GM18951 (cell line): ENCODE measurements at regions not wholly inside any gene's neighbourhood (a gene's known extent, or its start where the extent isn't known, plus 50 kb on each side); places are given as distances from the start of the nearest gene placed in this dataset.

Experiments
- POLR2A ChIP-seq: IDR thresholded peaks from 4 replicates; pipeline ENCODE4 v1.6.1; 2011; ENCODE audit warnings: mild to moderate bottlenecking; ENCODE audit not compliant: insufficient read length, insufficient read depth; ENCODE audit errors: extremely low read depth
- in situ Hi-C: fragments of 300-500 bp; cut with MboI; formaldehyde crosslinking; loops from one replicate; pipeline ENCODE4 v1.12.0; 2022; ENCODE audit warnings: low sequenced_read_pairs, mixed read lengths, inconsistent platforms; ENCODE audit not compliant: unreplicated experiment

DNA sequence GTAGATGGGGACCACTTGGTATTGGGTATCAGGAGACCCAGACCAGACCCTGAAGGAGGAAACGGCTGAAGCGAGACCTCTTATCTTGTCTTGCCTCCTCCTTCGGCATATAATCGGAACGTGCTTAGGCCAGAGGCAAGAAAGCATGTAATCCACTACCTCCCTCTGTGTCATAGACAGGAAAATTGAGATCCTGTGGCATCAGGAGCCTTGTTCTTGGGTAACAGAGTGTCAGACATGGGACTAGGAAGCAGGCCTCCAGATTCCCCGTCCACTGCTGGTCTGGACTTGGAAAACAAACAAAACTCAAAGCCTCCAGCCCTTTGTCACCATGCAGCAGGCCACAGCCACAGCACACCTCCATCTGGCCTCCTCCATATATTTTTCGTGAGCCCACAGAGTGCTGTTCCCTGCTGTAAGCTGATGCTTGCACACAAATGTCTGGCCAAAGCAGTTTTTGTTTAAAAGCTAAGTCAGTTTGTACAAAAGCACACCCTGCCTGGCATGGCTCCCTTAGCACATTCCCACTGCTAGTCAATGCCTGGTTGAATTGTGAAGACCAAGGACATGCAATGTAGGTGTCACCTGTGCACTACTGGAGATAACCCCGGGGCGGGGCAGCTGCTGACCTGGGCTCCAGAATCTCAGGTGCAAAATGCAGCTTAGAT lies 510.9 kb downstream of the RPS24 start:
- no peak for TF ChIP-seq POLR2A
- in situ Hi-C loops = no loop called here

DNA sequence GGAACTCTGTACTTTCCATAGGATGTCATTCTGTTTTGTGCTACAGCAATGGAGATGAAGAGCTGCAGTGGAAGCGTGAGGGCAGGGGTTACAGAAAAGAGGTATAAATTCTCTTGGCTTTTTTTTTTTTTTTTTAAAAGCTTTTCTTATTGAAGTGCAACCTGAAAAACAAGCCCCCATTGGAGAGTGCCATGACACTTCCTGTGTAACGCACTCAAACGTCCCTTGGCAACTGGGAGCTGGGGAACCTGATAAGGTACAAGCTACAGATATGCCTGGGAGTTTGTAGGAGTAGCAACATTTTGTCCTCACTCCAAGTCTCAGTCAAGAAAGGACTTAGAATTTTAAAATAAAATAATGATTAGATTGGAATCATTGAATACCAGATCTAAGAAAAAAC lies 512.1 kb downstream of the RPS24 start:
- no peak for TF ChIP-seq POLR2A
- in situ Hi-C loops = no loop called here

DNA sequence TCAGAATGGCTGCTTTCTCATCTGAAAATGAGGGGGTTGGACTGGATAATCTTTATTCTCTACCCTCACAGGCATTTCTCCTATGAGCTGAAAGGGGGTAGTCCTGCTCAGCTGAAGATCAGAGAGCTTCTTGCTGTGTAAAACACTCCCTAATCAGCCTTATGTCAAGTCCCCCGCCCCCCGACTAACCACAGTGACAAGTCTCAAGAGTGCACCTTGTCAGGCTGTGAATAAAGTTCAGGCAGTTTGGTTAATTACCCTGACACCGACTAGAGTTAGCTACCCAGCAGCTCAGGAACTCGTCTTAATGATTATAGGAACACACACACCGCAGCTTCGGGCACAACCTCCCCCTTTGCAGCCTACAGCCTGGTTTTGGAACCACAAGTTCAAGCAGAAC lies 513.7 kb downstream of the RPS24 start:
- no peak for TF ChIP-seq POLR2A
- in situ Hi-C loops = no loop called here

DNA sequence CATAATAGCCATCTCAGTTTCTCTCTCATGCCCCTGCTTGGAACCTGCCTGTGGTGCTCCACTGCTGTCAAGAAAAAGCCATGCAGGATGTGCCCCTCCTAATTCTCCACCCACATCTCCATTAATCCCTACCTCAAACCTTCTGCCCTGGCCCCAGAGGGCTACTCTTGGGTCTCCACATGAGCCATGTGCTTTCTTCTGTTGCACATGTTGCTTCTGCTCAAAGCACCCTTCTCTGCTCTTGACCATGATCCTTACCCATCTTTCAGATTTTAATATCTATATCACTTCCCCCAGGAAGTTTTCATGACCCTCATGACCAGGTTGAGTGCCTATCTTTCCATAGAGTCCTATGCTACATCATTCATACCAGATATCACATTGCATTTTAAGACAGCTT lies 514.2 kb downstream of the RPS24 start:
- in situ Hi-C loops = no loop called here
- no peak for TF ChIP-seq POLR2A

DNA sequence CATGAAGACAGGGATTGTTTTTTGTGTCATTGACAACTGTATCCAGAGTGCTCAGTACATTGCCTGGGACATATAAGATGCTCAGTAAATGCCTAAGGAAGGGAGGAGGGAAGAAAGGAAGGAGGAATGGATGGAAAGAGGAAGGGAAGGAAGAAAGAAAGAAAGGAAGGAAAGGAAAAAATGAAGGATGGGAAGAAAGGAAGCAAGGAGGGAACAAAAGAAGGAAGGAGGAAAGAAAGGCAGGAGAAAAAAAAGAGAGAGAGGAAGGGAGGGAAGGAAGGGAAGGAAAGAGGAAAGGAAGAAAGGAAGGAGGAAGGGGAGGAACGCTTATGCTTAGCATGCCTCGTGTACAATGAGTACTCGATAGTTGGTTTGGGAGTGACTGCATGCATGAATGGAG lies 514.7 kb downstream of the RPS24 start:
- TF ChIP-seq POLR2A = no peak
- in situ Hi-C loops = no loop called here

DNA sequence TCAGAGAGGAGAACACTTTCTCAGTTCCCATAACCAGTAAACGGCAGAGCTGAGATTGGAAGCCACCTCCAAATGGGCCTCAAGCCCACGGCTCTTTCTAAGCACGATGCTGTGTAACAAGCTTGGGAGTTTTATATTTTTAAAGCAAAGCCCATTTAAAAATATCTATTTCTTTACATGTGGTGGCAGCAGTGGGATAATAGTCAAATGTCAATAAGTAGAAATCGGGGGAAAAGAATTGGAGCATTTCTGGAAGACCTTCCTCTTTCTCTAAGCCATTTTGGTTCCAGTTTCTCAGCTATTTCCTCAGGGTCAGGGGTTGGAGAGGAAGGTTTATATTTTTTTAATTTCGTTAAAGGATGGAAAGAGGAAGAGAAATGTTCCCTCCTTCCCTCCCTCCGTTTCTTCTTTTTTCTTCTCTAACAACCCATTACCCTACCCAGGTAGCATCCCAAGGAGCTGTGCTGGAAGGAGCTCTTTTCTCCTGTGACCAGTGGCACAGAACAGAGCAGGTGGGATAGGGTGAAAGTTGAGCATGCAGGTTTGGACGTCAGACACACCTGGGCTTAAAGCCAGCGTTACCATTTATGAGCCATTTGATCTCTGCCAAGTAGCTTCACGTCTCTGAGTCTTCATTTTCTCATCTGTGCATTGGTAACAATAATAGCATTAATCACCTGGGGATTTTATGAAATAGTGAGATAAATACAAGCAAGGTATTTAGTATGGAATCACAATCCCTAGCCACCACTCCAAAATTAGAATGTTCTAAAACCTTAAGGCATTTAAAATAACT lies 515.7 kb downstream of the RPS24 start:
- in situ Hi-C loops = no loop called here
- TF ChIP-seq POLR2A = no peak

DNA sequence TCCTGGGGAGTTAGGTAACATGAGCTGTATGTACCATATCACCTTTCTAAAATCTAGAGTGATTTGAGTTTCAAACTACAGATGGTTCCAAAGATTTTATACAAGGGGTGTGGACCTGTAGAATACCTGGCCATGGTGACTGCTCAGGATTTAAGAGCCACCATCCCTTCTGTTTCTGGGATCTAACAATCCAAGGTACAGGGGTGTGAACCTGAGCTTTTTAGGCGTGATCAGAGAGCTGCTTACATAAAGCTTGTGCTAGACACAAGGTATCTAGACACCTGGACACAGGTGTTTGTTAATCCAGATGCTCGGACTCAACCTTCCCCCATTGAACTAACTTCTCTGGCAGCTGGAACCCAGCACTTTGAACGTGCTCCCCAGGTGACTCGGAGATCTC lies 516.4 kb downstream of the RPS24 start:
- in situ Hi-C loops = no loop called here

DNA sequence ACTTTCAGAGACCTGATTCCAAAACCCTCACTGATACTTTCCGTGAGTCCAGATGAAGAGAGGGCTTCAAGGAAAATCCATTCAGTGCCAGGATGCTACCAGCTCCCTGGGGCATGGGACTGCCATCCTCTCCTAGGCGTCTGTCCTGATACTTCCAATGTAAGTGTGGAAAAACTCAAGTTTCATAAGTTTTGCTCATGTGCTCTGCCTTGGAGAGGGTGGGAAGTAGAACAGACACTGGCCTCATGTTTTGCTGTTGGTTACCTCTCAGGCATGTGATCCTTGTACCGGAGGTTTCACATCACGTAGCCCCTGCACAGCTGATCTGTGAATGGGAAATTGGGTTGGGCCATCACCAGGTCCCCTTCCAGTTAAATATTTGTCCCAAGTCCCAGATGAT lies 517.1 kb downstream of the RPS24 start:
- TF ChIP-seq POLR2A = no peak
- in situ Hi-C loops = no loop called here

More for the DNA sequence above, 516.4 kb downstream of the RPS24 start:
- TF ChIP-seq POLR2A = no peak

DNA sequence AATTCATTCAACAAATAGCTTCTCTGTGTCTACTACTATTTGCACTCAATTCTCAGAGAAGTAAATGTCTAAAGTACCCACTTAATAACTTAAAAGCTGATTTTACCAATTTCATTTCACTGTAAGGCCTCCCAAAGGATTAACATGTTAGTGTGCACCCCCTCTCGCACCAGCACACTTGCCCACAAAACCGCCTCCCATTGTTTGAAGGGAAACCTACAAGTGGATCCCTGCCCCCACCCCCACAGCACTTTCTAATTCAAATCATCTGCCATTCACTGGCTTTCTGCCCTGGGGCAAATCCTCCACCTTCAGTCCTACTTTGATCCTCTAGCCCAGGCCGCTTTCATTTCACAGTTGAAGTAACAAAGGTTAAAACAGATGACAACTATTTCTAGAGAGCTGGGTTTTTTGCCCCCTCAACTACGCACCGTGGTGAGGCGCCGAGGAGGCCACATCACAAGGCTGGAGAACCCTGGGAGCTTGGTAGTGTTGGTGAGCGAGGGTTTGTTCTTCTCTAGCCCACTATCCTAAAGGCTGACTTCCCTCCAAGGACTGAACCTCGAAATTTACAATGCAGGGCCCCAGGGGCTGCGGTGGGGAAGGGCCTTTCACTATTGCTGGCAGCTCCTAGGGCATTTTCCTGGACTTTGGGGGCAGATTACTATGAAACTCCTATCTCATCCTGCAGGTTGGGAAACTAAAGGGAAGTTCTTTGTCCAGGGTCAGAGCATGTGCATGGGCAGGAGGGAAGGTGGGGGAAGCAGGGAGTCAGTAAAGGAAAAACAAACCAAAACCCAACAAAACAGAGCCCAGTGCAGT lies 517.4 kb upstream of the ZMIZ1 start:
- no peak for TF ChIP-seq POLR2A
- in situ Hi-C loops = no loop called here

DNA sequence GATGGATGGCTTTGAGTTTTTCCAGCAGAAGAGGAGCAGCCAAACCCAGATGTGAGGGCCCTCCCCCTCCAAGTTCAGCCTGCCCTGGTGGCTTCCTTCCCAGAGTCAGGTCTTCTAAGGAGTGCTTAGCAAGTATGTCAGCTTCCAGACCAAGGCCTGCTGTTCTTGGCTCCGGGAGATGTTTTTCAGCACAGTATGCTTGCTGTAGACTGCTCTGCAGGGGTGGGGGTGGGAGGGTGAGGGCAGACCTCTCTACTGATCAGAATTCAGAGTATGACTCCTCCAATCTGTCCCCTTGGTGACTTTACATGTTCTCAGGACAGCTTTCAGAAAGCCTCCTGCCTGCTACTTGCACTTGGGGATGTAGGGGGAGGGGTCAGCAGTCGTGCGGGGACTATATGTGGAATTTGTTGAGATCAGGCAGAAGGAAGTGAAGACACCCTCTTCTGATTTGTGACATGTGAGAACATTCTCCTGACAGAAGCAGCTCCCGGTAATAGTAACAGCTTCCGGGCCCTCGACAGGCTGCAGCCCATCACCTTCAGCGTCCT lies 516.4 kb upstream of the ZMIZ1 start:
- in situ Hi-C loops = no loop called here
- TF ChIP-seq POLR2A = no peak

DNA sequence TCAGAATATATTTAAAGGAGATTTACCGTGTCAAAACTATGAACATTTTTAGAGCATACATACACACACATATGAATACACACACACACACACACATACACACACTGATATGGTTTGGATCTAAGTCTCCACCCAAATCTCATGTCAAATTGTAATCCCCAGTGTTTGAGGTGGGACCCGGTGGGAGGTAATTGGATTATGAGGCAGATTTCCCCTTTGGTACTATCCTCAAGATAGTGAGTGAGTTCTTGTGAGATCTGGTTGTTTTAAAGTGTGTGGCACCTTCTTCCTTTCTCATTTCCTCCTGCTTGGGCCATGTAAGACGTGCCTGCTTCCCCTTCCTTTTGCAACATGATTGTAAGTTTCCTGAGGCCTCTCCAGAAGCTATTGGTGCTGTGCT lies 515.0 kb upstream of the ZMIZ1 start:
- in situ Hi-C loops = no loop called here
- no peak for TF ChIP-seq POLR2A

DNA sequence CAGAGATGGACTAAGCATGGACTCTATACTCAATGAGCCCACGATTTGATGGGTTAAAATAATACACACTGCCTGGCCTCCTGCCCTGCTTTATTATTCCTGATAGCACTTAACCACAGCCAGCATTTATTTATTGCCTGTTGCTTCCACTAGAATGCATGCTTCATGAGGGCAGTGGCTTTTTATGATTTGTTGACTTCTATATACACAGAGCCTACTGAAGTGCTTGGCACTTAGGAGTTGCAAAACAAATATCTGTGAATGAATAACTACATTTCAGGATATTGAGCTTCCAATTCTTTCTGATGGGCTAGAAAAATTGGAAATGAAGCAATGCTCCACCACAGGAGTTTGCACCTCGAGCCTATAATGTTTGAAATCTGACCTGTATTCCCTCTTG lies 513.6 kb upstream of the ZMIZ1 start:
- in situ Hi-C loops = no loop called here
- no peak for TF ChIP-seq POLR2A
